ENCODE measurements at regions not wholly inside any gene's neighbourhood (a gene's known extent, or its start where the extent isn't known, plus 50 kb on each side); places are given as distances from the start of the nearest gene placed in this dataset.

GRCh38 chr4:153090181-153090580, 114.1 kb upstream of the TRIM2 start:
- peaks cover 15% of the 10 kb centered on the region for H3K27me3 ChIP-seq (ENCODE audit: insufficient read depth, low read length)
- FAIRE-seq (no peak), DNase-seq (ENCODE audit: low read depth) (no peak)
- TF ChIP-seq EZH2 (IDR thresholded peaks at IDR 0.05; ENCODE audit: insufficient read depth, low read length) (no peak), CTCF (IDR thresholded peaks at IDR 0.05; ENCODE audit: insufficient read depth, low read depth, low read length) (no peak)
- H3K4me1 ChIP-seq (ENCODE audit: insufficient read depth, low read length) = no peaks in the 10 kb centered on the region
- H3K36me3 Mint-ChIP-seq (ENCODE audit: low read depth, unreplicated experiment) = no peaks in the 10 kb centered on the region
- H3K27ac Mint-ChIP-seq (ENCODE audit: unreplicated experiment) = no peak overlapping the region
- no peak overlapping the region for H3K4me3 ChIP-seq (ENCODE audit: insufficient read depth, low read depth, low read length)
- H2AFZ ChIP-seq (ENCODE audit: low read depth, low read length) = no peak overlapping the region
- H3K79me2 ChIP-seq (ENCODE audit: insufficient read depth, low read length) = no peaks in the 10 kb centered on the region
- no peak overlapping the region for H3K27ac ChIP-seq (ENCODE audit: low read depth, low read length)
- peaks cover 19% of the 10 kb centered on the region for H3K27me3 Mint-ChIP-seq (ENCODE audit: low read depth, unreplicated experiment)
- H3K36me3 ChIP-seq (ENCODE audit: insufficient read depth, low read length) = no peaks in the 10 kb centered on the region
- peaks cover 1% of the 10 kb centered on the region for H3K9me3 Mint-ChIP-seq (ENCODE audit: unreplicated experiment)
- peaks cover 3% of the 10 kb centered on the region for H3K4me1 Mint-ChIP-seq (ENCODE audit: low read depth, unreplicated experiment)
- no peak overlapping the region for H3K9ac ChIP-seq (ENCODE audit: low read length)
- H4K20me1 ChIP-seq (ENCODE audit: insufficient read depth, low read length) = no peaks in the 10 kb centered on the region
- no peak overlapping the region for H3K4me3 Mint-ChIP-seq (ENCODE audit: unreplicated experiment)
- no peak overlapping the region for H3K4me2 ChIP-seq (ENCODE audit: low read length)
- H3K9me3 ChIP-seq (ENCODE audit: insufficient read depth, low read depth, low read length) = no peaks in the 10 kb centered on the region

- no peaks in the 10 kb centered on the region for H3K4me1 Mint-ChIP-seq (ENCODE audit: low read depth, unreplicated experiment)
- Histone ChIP-seq H3K9me3 (ENCODE audit: insufficient read depth, low read depth, low read length) (no peaks in the 10 kb centered on the region), H4K20me1 (ENCODE audit: insufficient read depth, low read length) (no peaks in the 10 kb centered on the region), H3K27me3 (ENCODE audit: insufficient read depth, low read length) (peaks cover 15% of the 10 kb centered on the region), H3K36me3 (ENCODE audit: insufficient read depth, low read length) (no peaks in the 10 kb centered on the region), H3K4me3 (ENCODE audit: insufficient read depth, low read depth, low read length) (no peak overlapping the region), H3K79me2 (ENCODE audit: insufficient read depth, low read length) (no peaks in the 10 kb centered on the region), H3K27ac (ENCODE audit: low read depth, low read length) (no peak overlapping the region), H3K4me2 (ENCODE audit: low read length) (no peak overlapping the region), H2AFZ (ENCODE audit: low read depth, low read length) (no peak overlapping the region), H3K9ac (ENCODE audit: low read length) (no peak overlapping the region), H3K4me1 (ENCODE audit: insufficient read depth, low read length) (no peaks in the 10 kb centered on the region)
- no peak overlapping the region for H3K4me3 Mint-ChIP-seq (ENCODE audit: unreplicated experiment)
- DNase-seq (ENCODE audit: low read depth) (no peak), FAIRE-seq (no peak)
- no peak overlapping the region for H3K27ac Mint-ChIP-seq (ENCODE audit: unreplicated experiment)
- H3K27me3 Mint-ChIP-seq (ENCODE audit: low read depth, unreplicated experiment) = peaks cover 17% of the 10 kb centered on the region
- no peak for TF ChIP-seq CTCF (IDR thresholded peaks at IDR 0.05; ENCODE audit: insufficient read depth, low read depth, low read length)
- no peak for TF ChIP-seq EZH2 (IDR thresholded peaks at IDR 0.05; ENCODE audit: insufficient read depth, low read length)
- no peaks in the 10 kb centered on the region for H3K36me3 Mint-ChIP-seq (ENCODE audit: low read depth, unreplicated experiment)
- H3K9me3 Mint-ChIP-seq (ENCODE audit: unreplicated experiment) = peaks cover 1% of the 10 kb centered on the region
Measured at GRCh38 chr4:153090670-153091385, 113.4 kb upstream of the TRIM2 start.

DNA sequence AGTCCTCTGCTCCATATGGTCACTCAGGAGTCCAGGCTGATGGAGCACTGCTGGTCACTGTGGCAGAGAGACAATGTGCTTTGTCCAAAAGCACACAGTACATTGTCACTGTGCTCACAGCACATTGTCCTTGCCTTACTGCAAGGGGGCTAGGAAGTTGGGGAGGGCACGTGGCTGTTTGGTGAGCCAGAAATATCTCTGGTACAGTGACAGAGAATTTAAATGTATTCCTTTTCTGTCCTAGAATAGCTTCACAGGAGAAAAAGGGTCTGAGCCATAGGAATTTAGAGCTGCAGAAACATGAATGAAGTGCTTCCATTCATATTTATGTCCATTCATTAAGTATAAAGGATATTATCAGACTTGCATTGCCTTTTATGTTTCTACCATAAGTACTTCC, 110.8 kb upstream of the TRIM2 start:
- Histone ChIP-seq H3K4me2 (ENCODE audit: low read length) (no peak overlapping the region), H3K4me3 (ENCODE audit: insufficient read depth, low read depth, low read length) (no peak overlapping the region), H3K79me2 (ENCODE audit: insufficient read depth, low read length) (no peaks in the 10 kb centered on the region), H3K4me1 (ENCODE audit: insufficient read depth, low read length) (no peaks in the 10 kb centered on the region), H3K9ac (ENCODE audit: low read length) (no peak overlapping the region), H3K36me3 (ENCODE audit: insufficient read depth, low read length) (no peaks in the 10 kb centered on the region), H4K20me1 (ENCODE audit: insufficient read depth, low read length) (no peaks in the 10 kb centered on the region), H3K27me3 (ENCODE audit: insufficient read depth, low read length) (peaks cover 12% of the 10 kb centered on the region), H3K9me3 (ENCODE audit: insufficient read depth, low read depth, low read length) (no peaks in the 10 kb centered on the region), H2AFZ (ENCODE audit: low read depth, low read length) (no peak overlapping the region), H3K27ac (ENCODE audit: low read depth, low read length) (no peak overlapping the region)
- TF ChIP-seq EZH2 (IDR thresholded peaks at IDR 0.05; ENCODE audit: insufficient read depth, low read length) (no peak), CTCF (IDR thresholded peaks at IDR 0.05; ENCODE audit: insufficient read depth, low read depth, low read length) (no peak)
- H3K9me3 Mint-ChIP-seq (ENCODE audit: unreplicated experiment) = no peaks in the 10 kb centered on the region
- no peaks in the 10 kb centered on the region for H3K36me3 Mint-ChIP-seq (ENCODE audit: low read depth, unreplicated experiment)
- DNase-seq (ENCODE audit: low read depth) = no peak
- H3K27ac Mint-ChIP-seq (ENCODE audit: unreplicated experiment) = no peak overlapping the region
- no peaks in the 10 kb centered on the region for H3K4me1 Mint-ChIP-seq (ENCODE audit: low read depth, unreplicated experiment)
- H3K27me3 Mint-ChIP-seq (ENCODE audit: low read depth, unreplicated experiment) = peaks cover 13% of the 10 kb centered on the region
- no peak for FAIRE-seq
- H3K4me3 Mint-ChIP-seq (ENCODE audit: unreplicated experiment) = no peak overlapping the region

Data from astrocyte (in vitro differentiated cells and primary cell).